OCI-LY1 (cell line): ENCODE measurements at regions not wholly inside any gene's neighbourhood (a gene's known extent, or its start where the extent isn't known, plus 50 kb on each side); places are given as distances from the start of the nearest gene placed in this dataset.

Experiments used
- H2AFZ ChIP-seq: fragments of 200-600 bp; sonication (generic), shearing (Covaris generic); 2 replicates; pipeline ENCODE4 v1.6.0; 2014; ENCODE audit warnings: antibody characterized with exemption, mild to moderate bottlenecking, low read length
- H3F3A ChIP-seq: fragments of 200-600 bp; sonication (generic), shearing (Covaris generic); 2 replicates; pipeline ENCODE4 v1.6.0; 2014; ENCODE audit warnings: mild to moderate bottlenecking, antibody characterized with exemption, low read length, moderate library complexity; ENCODE audit not compliant: insufficient read depth
- H3K27ac ChIP-seq: fragments of 200-600 bp; sonication (generic); 2 replicates; pipeline ENCODE4 v1.5.1; 2014; ENCODE audit warnings: low read length, mixed run types, mild to moderate bottlenecking, low read depth; ENCODE audit not compliant: poor library complexity, severe bottlenecking
- H3K27me3 ChIP-seq: fragments of 200-600 bp; sonication (generic); 2 replicates; pipeline ENCODE4 v1.6.0; 2014; ENCODE audit warnings: antibody characterized with exemption, mild to moderate bottlenecking, low read length, moderate library complexity; ENCODE audit not compliant: insufficient read depth
- H3K36me3 ChIP-seq: fragments of 200-600 bp; sonication (generic); 2 replicates; pipeline ENCODE4 v1.6.1; 2014; ENCODE audit warnings: mild to moderate bottlenecking, antibody characterized with exemption, low read length, moderate library complexity, mixed read lengths; ENCODE audit not compliant: insufficient read depth
- H3K4me1 ChIP-seq: fragments of 200-600 bp; sonication (generic); 2 replicates; pipeline ENCODE4 v1.5.1; 2014; ENCODE audit warnings: mild to moderate bottlenecking, low read length, moderate library complexity; ENCODE audit not compliant: insufficient read depth, severe bottlenecking
- H3K4me2 ChIP-seq: fragments of 200-600 bp; sonication (generic), shearing (Covaris generic); 2 replicates; pipeline ENCODE4 v1.6.1; 2014; ENCODE audit warnings: low read length
- H3K4me3 ChIP-seq: fragments of 200-600 bp; sonication (generic); 2 replicates; pipeline ENCODE4 v1.5.1; 2014; ENCODE audit warnings: low read length, low read depth, mild to moderate bottlenecking, mixed read lengths; ENCODE audit not compliant: poor library complexity, severe bottlenecking
- H3K79me2 ChIP-seq: fragments of 200-600 bp; shearing (Covaris generic); 2 replicates; pipeline ENCODE4 v1.6.1; 2016; ENCODE audit warnings: mixed run types, low read length, mixed read lengths; ENCODE audit not compliant: insufficient read depth
- H3K9ac ChIP-seq: fragments of 200-600 bp; sonication (generic), shearing (Covaris generic); 2 replicates; pipeline ENCODE4 v1.6.1; 2014; ENCODE audit warnings: mild to moderate bottlenecking, low read length, mixed read lengths
- H3K9me2 ChIP-seq: fragments of 200-600 bp; sonication (generic), shearing (Covaris generic); 2 replicates; pipeline ENCODE4 v1.6.1; 2014; ENCODE audit warnings: low read depth, mild to moderate bottlenecking, low read length, mixed read lengths
- H3K9me3 ChIP-seq: fragments of 200-600 bp; shearing (Covaris generic); 2 replicates; pipeline ENCODE4 v1.6.1; 2014; ENCODE audit warnings: low read length, mixed read lengths
- H4K20me1 ChIP-seq: fragments of 200-600 bp; sonication (generic), shearing (Covaris generic); 2 replicates; pipeline ENCODE4 v1.6.0; 2016; ENCODE audit warnings: mild to moderate bottlenecking, low read length; ENCODE audit not compliant: insufficient read depth
- CTCF ChIP-seq: fragments of 200-600 bp; sonication (generic), shearing (Covaris generic); IDR thresholded peaks from 2 replicates; pipeline ENCODE4 v1.5.1; 2017; ENCODE audit warnings: mild to moderate bottlenecking, antibody characterized with exemption, low read length, moderate library complexity, mixed read lengths
- EZH2 ChIP-seq: fragments of 200-600 bp; sonication (generic), shearing (Covaris generic); IDR thresholded peaks from 2 replicates; pipeline ENCODE4 v1.8.0; 2017; ENCODE audit warnings: borderline replicate concordance, mixed run types, mild to moderate bottlenecking, antibody characterized with exemption, low read length, moderate library complexity, mixed read lengths

- Histone ChIP-seq H3K4me3 (no peak overlapping the region), H3K9me2 (no peaks in the 10 kb centered on the region), H3K9me3 (no peaks in the 10 kb centered on the region), H3K27me3 (no peaks in the 10 kb centered on the region), H2AFZ (no peak overlapping the region), H3K79me2 (no peaks in the 10 kb centered on the region), H3K4me2 (no peak overlapping the region), H3K9ac (no peak overlapping the region), H3K4me1 (no peaks in the 10 kb centered on the region), H3K36me3 (no peaks in the 10 kb centered on the region), H3K27ac (no peak overlapping the region), H4K20me1 (no peaks in the 10 kb centered on the region), H3F3A (no peaks in the 10 kb centered on the region)
- TF ChIP-seq EZH2 (no peak), CTCF (no peak)
Measured at GRCh38 chr2:53067056-53067455, 700.5 kb upstream of the CHAC2 start.

- Histone ChIP-seq H3K79me2 (no peaks in the 10 kb centered on the region), H3K4me3 (no peak overlapping the region), H3K4me2 (no peak overlapping the region), H3K4me1 (no peaks in the 10 kb centered on the region), H3K9ac (no peak overlapping the region), H3K9me2 (no peaks in the 10 kb centered on the region), H3K27ac (no peak overlapping the region), H3K27me3 (no peaks in the 10 kb centered on the region), H2AFZ (no peak overlapping the region), H4K20me1 (no peaks in the 10 kb centered on the region), H3K36me3 (no peaks in the 10 kb centered on the region), H3K9me3 (no peaks in the 10 kb centered on the region), H3F3A (no peaks in the 10 kb centered on the region)
- no peak for TF ChIP-seq EZH2
- no peak for TF ChIP-seq CTCF
Measured at GRCh38 chr2:53064154-53064553, 703.5 kb upstream of the CHAC2 start.

- Histone ChIP-seq H3K4me2 (no peak overlapping the region), H3K27me3 (no peaks in the 10 kb centered on the region), H3K4me1 (no peaks in the 10 kb centered on the region), H3K27ac (no peak overlapping the region), H3K4me3 (no peak overlapping the region), H3K9me2 (no peaks in the 10 kb centered on the region), H3K9ac (no peak overlapping the region), H4K20me1 (no peaks in the 10 kb centered on the region), H3F3A (no peaks in the 10 kb centered on the region), H3K36me3 (no peaks in the 10 kb centered on the region), H3K79me2 (no peaks in the 10 kb centered on the region), H2AFZ (no peak overlapping the region), H3K9me3 (no peaks in the 10 kb centered on the region)
- TF ChIP-seq EZH2, result no peak
- TF ChIP-seq CTCF, result no peak
Measured at GRCh38 chr2:53058526-53058925, 709.1 kb upstream of the CHAC2 start.
